ENCODE measurements at regions not wholly inside any gene's neighbourhood (a gene's known extent, or its start where the extent isn't known, plus 50 kb on each side); places are given as distances from the start of the nearest gene placed in this dataset.

- no peak for DNase-seq
These were observed 179.3 kb upstream of the NEBL start for GRCh38 chr10:21076381-21076780.

GRCh38 chr10:21075880-21076279 is 178.8 kb upstream of the NEBL start:
- no peak for DNase-seq

GRCh38 chr10:21071001-21071673 is 174.0 kb upstream of the NEBL start:
- DNase-seq: no peak

GRCh38 chr10:21069929-21070700 is 173.0 kb upstream of the NEBL start:
- DNase-seq: no peak

GRCh38 chr10:21069278-21069677 is 172.2 kb upstream of the NEBL start:
- DNase-seq: no peak

GRCh38 chr10:21068026-21068656 is 171.0 kb upstream of the NEBL start:
- DNase-seq: no peak

GRCh38 chr10:21065621-21066248 is 168.6 kb upstream of the NEBL start:
- no peak for DNase-seq

- DNase-seq: no peak
These were observed 164.9 kb upstream of the NEBL start for GRCh38 chr10:21061982-21062381.

- DNase-seq: no peak
These were observed 164.1 kb upstream of the NEBL start for GRCh38 chr10:21061184-21061583.

- DNase-seq: no peak
These were observed 163.5 kb upstream of the NEBL start for GRCh38 chr10:21060626-21061025.

- DNase-seq: no peak
These were observed 160.9 kb upstream of the NEBL start for GRCh38 chr10:21057989-21058388.

GRCh38 chr10:21057436-21057835 is 160.3 kb upstream of the NEBL start:
- DNase-seq: no peak

- DNase-seq: no peak
These were observed 159.3 kb upstream of the NEBL start for GRCh38 chr10:21056461-21056860.

- DNase-seq: no peak
These were observed 158.4 kb upstream of the NEBL start for GRCh38 chr10:21055339-21056135.

- no peak for DNase-seq
These were observed 157.0 kb upstream of the NEBL start for GRCh38 chr10:21053953-21054690.

- no peak for DNase-seq
These were observed 155.6 kb upstream of the NEBL start for GRCh38 chr10:21052709-21053104.

GRCh38 chr10:21052072-21052708 is 155.1 kb upstream of the NEBL start:
- DNase-seq: no peak

GRCh38 chr10:21049482-21049881 is 152.4 kb upstream of the NEBL start:
- DNase-seq: no peak

GRCh38 chr10:21048068-21048467 is 151.0 kb upstream of the NEBL start:
- DNase-seq: no peak

GRCh38 chr10:21047511-21047910 is 150.4 kb upstream of the NEBL start:
- no peak for DNase-seq

GRCh38 chr10:21047096-21047495 is 150.0 kb upstream of the NEBL start:
- DNase-seq: no peak

GRCh38 chr10:21043044-21043443 is 145.9 kb upstream of the NEBL start:
- DNase-seq: no peak
